COR-L47 (cell line): ENCODE measurements at regions not wholly inside any gene's neighbourhood (a gene's known extent, or its start where the extent isn't known, plus 50 kb on each side); places are given as distances from the start of the nearest gene placed in this dataset.

Experiments
- DNase-seq: peaks from one replicate; lab custom pipeline; 2025; lab: John Stamatoyannopoulos, UW

DNA sequence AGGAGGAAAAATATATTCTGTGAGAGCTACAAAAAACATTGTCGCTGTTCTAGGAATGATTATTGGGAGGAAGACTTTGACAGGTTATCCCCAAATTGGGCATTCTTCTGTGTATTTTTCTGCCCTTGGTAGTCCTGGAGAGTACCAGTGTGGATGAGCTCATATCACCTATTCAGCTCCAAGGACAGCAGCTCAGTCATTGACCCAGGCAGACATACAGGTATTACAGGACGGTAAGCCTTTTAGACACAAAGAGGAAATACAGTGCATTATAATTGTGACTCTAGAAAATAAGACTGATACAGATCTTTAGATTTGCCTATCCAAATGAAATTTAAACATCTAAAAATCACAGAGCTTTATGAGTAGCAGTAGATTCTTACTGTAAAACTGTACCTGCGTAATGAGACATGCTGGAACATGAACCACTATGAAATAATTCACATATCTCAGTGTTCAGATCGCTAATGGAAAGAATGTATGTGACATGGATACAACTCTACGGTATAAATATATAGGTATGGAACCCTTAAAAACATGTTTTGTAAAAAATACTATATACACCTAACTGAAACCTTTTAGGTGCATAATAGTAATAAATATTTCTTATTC, 56.0 kb downstream of the PLK2 start:
- no peak for DNase-seq

- no peak for DNase-seq
Observed at GRCh38 chr5:58401701-58402100, 58.2 kb downstream of the PLK2 start.

DNA sequence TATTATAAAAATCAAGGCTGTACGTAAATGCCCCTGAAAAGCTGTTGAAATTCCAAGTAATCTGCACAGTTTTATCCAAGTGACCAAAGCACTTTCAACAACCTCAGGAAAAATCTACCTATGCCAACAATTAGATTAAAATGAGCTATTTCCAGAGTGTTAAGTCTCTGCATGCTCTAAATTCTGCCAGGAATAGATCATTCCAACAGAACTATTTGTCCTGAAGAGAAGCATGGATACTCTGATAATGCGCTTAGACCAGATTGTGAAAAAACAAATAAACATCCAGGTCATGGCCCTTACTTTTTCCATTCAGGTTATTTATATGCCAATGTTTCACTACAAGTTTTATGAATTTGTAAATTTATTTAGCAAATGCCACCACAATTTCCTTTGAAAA, 59.1 kb downstream of the PLK2 start:
- no peak for DNase-seq

GRCh38 chr5:58399951-58400350, 59.9 kb downstream of the PLK2 start:
- DNase-seq: no peak

- DNase-seq: no peak
Observed at GRCh38 chr5:58394339-58394738, 65.5 kb downstream of the PLK2 start.

GRCh38 chr5:58393716-58394115, 66.2 kb downstream of the PLK2 start:
- no peak for DNase-seq

GRCh38 chr5:58392496-58392895, 67.4 kb downstream of the PLK2 start:
- no peak for DNase-seq

DNA sequence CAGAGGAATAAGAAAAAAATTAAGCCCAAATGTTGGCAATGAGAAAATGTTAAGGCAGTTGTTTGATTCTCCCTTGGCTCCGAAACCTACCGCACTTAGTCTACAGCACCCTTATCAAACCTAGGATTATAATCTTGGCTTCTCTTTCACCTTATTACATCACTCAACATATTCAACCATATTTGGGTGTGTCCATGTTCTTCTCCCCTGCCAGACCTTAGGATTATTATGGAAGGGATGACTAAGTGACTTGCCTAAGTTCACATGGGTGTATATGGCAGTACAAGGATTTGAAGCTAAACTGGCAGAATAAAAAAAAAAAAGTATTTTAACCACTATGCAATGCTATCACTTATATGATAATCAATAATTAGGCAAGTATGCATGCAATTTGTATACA, 76.4 kb downstream of the PLK2 start:
- DNase-seq: no peak

DNA sequence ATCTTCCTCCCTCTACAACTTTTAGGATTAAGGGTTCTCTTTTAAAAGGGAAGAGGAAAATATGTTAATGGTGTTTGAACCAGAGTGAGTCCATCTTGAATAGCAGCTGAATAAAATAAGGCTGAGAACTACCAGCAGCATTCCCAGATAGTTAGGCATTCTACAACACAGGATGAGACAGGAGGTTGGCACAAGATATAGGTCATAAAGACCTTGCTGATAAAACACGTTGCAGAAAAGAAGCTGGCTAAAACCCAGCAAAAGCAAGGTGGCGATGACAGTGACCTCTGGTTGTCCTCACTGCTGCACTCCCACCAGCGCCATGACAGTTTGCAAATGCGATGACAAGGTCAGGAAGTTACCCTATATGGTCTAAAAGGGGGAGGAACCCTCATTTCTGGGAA, 77.8 kb downstream of the PLK2 start:
- DNase-seq: no peak

GRCh38 chr5:58381566-58381965, 78.3 kb downstream of the PLK2 start:
- DNase-seq: no peak

GRCh38 chr5:58380655-58381054, 79.2 kb downstream of the PLK2 start:
- no peak for DNase-seq

- DNase-seq: no peak
Observed at GRCh38 chr5:58378613-58379390, 81.1 kb downstream of the PLK2 start.

GRCh38 chr5:58370606-58371005, 89.3 kb downstream of the PLK2 start:
- DNase-seq: no peak

DNA sequence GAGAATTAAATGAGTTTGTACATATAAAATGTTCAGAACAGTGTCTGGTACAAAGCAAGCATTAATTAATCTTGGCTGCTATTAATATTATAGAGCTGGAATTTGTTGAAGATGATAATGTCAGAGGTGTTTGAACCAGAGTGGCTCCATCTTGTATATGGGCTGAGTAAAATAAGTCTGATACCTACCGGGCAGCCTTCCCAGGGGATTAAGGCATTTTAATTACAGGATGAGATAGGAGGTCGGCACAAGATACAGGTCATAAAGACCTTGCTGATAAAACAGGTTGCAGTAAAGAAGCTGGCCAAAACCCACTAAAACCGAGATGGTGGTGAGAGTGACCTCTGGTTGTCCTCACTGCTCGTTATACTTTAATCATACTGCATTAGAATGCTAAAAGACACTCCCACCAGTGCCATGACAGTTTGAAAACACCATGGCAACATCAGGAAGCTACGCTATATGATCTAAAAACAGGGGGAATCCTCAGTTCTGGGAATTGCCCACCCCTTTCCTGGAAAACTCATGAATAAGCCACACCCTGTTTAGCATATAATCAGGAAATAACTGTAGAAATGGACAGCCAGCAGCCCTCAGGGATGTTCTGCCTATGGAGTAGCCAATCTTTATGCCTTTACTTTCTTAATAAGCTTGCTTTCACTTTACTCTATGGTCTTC, 90.2 kb downstream of the PLK2 start:
- no peak for DNase-seq

DNA sequence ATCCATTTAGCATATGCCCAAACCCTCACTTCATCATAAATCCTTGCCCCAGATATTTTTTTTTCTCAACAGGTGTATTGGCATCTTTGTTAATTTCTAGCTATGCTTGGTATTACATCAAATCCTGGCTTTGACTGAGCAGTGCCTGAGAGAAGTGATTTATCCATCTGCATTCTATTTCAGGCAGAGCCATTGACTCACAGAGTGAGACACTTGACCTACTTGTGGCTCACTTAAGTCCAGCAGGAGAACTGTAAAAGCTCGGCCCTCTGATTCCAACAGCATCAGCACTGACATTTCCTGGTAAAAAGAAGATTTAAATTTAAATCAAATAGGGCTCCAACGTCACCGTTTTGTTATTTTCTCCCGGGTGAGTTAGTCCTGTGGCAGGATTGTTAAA, 93.4 kb downstream of the PLK2 start:
- DNase-seq: no peak

DNA sequence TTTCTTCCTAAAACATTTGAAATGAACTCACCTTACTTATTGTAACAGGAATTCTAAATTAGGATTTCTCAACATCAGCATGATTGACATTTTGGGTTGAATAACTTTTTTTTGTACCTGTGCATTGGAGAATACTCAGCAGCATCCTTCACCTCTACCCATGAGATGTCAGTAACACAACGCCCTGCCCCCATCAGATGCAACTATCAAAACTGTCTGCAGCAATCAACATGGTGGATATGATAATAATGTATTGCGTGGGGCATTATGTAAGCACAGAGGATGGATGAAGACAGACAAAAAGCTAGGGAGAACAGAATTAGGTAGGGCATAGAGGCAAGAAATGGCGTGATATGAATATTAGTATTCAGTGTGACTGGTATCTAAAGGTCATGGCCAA, 94.1 kb downstream of the PLK2 start:
- DNase-seq: no peak

- DNase-seq: no peak
Observed at GRCh38 chr5:58363461-58364249, 96.2 kb downstream of the PLK2 start.

DNA sequence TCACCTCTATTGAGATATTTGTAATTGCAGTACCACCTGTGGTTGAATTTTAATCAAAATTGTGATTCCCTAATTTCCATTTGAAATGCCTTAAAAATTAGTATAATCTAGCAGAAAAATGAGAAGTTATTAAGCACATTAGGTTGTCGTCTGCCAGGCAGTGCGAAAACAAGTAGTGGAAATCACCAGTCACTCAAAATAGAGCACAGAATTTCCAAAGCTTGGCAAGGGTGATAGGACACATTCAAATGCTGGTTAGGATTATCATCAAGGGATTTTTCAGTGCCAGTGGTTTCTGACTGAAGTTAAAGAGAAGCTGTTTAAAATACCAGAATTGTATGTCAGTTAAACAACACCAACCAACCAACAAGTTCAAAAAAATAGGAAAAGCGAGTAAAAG, 97.8 kb downstream of the PLK2 start:
- no peak for DNase-seq

DNA sequence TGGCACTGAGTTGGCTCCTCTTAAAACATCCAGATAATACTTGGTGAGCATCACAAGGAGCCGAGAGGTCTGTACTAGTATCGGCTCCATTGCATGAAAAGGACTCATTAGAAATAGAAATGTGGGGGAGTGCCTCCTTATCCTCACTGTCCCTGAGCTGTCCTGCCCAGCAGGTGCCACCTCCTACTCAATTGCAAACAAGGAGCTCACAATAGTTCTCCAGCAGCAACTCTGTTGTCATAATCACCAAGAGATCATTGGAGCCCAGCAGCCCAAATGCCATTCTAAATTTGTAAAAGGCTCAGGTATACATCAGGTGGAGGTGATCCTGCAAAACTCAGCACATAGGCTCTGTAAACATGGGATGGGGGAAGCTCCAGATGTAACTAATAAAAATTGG, 99.1 kb downstream of the PLK2 start:
- no peak for DNase-seq

DNA sequence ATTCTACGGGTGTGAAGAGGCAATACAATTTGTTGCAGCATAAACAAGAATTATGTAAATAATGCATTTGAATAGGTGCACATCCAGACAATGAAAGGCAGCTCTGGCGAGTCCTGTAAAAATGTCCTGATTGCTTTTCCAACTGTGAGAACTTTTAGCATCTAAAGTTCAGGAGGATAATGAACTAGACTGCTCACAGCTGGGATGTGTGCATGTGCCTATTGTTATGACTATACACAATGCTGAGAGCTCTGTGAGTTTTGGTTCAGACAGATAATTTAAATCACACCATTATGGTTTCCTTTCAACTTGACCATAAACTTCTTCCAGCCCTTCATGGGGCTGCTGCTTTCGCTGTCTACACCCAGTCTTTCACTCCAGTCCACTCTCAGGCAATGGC, 99.9 kb downstream of the PLK2 start:
- DNase-seq: no peak

DNA sequence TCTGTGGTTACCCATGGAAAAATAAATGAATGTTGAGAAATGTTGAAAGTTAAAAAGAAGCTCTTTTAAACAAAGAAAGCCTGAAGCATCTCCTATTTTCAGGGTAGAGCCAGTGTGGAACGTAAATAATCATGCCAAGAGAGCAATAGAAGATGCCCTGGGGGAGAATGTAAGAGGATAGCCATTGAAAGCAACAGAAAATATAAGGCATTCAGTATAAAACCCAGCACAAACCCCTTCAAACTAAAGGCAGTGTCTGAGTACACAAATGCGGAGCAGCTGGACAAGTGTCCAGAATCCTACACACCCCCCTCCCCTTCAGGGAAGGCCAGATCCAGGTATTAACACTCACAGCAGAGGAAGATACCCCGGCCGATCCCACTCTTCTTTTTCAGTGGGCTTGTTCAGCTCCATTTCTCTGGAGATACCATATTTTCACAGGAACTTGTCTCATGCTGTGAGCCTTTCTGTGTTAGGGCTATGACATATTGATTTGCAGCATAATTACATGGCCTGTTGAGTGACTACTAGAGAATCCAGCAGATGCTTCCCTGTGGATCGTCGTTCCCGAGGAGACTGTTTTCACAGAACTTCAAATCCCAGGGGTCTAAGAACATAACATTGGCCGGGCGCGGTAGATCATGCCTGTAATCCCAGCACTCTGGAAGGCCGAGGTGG, 101.2 kb downstream of the PLK2 start:
- DNase-seq: no peak
